ENCODE measurements at regions not wholly inside any gene's neighbourhood (a gene's known extent, or its start where the extent isn't known, plus 50 kb on each side); places are given as distances from the start of the nearest gene placed in this dataset.

DNA sequence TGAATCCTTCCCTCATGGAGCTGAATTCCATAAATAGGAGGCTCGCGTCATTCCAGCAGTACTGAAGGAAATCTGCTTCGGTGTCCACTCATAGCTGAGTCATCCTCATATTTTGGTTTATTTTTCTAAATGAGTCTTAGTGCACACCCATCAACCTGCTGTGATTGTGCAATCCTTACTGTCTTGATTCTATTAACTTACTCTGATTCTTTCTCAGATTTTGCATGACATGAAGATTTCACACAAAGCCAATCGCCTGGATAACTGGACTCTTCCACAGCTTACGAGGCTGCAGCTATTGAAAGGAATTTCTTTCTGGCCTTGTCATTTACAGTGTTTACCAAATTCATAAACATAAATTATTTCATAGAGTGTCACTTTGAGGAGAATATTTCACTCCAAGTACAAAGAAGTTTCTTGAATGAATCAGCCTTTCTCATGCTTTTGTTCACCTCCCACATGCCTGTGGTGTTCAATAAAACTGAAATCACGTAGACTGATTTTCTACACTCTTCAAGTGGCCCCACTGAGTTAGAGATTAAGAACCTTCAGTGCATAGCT, 207.6 kb upstream of the SLITRK2 start:
- TF ChIP-seq CTCF (IDR thresholded peaks at IDR 0.05 in 8 of 11, conservative IDR thresholded peaks at IDR 0.05 in 3 of 11) (no peak), POLR2AphosphoS5 (IDR thresholded peaks at IDR 0.05) (no peak)
